Activated T-cell treated with anti-CD3 and anti-CD28 coated beads, Interleukin-2, amount 50 U/mL, for 72 hours (primary cell): ENCODE measurements at regions not wholly inside any gene's neighbourhood (a gene's known extent, or its start where the extent isn't known, plus 50 kb on each side); places are given as distances from the start of the nearest gene placed in this dataset.

Source experiments
- ATAC-seq, 2 donors: fragments of 150-1000 bp; cut with Tn5 transposase; replicated peaks in 1 of 2; 2 replicates each; pipeline ENCODE4 v1.10.0; 2021; ENCODE audit warnings: moderate library complexity in 2 of 2, mild to moderate bottlenecking in 1 of 2
- DNase-seq, 2 donors: peaks; one replicate each; pipeline ENCODE4 v3.0.0; 2021 to 2022; ENCODE audit warnings: mixed read lengths in 1 of 2
- H3K27ac Mint-ChIP-seq: one replicate; pipeline ENCODE4 v1.8.0; 2022; ENCODE audit warnings: mild to moderate bottlenecking, moderate library complexity, mixed read lengths
- H3K27me3 Mint-ChIP-seq: one replicate; pipeline ENCODE4 v1.8.0; 2022; ENCODE audit warnings: low read depth, mixed read lengths
- H3K36me3 Mint-ChIP-seq, 2 donors: one replicate each; pipeline ENCODE4 v1.8.0; 2022; ENCODE audit warnings: mixed read lengths in 2 of 2, mild to moderate bottlenecking in 1 of 2; ENCODE audit not compliant: insufficient read depth in 2 of 2
- H3K4me1 Mint-ChIP-seq: one replicate; pipeline ENCODE4 v1.8.0; 2022; ENCODE audit warnings: low read depth, mixed read lengths
- H3K4me3 Mint-ChIP-seq, 2 donors: one replicate each; pipeline ENCODE4 v1.8.0; 2022; ENCODE audit warnings: mild to moderate bottlenecking in 2 of 2, mixed read lengths in 2 of 2, moderate library complexity in 2 of 2
- H3K9me3 Mint-ChIP-seq, 2 donors: one replicate each; pipeline ENCODE4 v1.8.0; 2022; ENCODE audit warnings: mixed read lengths in 2 of 2

GRCh38 chr3:130621824-130622223 lies 104.8 kb downstream of the COL6A6 start:
- DNase-seq = no peak
- Mint-ChIP-seq H3K4me1 (no peaks in the 10 kb centered on the region), H3K9me3 (peaks cover 5 to 6% of the 10 kb centered on the region in 2 donors), H3K27me3 (peaks cover 17% of the 10 kb centered on the region), H3K4me3 (no peak overlapping the region), H3K27ac (no peak overlapping the region), H3K36me3 (no peaks in the 10 kb centered on the region)
- ATAC-seq = no peak

- Mint-ChIP-seq H3K27ac (no peak overlapping the region), H3K4me1 (no peaks in the 10 kb centered on the region), H3K4me3 (no peak overlapping the region), H3K27me3 (peaks cover 12% of the 10 kb centered on the region), H3K9me3 (peaks cover 5 to 6% of the 10 kb centered on the region in 2 donors), H3K36me3 (peaks cover 0 to 1% of the 10 kb centered on the region in 2 donors)
- DNase-seq (no peak), ATAC-seq (no peak)
Measured at GRCh38 chr3:130626049-130626448, 109.1 kb downstream of the COL6A6 start.

DNA sequence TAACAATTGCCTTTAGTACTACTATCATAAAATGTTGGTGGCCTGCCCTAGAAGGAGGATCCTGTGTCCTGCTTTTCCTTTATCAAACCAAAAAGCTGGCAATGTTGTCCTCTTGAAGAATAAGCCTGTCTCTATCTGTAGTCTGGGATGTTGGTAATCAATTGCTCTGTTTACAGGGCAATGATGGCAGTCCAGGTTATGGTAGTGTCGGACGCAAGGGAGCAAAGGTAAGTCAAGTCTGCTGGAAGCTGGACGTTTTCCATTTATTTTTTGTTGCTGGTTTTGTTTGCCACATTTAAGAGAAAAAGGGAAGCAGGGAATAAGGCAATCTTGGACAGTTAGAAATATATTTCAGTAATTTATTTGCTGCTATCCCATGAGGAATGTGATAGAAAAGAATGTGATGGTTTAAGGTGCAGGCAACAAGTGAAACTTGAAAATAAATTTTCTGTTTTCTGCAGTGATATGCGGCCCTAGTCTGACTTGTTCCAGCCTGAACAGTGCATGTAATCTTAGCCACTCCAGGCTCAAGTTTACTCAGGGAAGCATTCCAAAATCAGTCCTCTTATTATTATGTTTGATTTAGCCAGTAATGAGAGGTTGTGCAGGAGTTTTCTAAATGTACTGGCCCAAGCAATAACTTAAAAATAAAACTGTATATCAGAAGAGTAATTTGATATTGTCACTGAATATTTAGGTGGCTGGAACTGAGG lies 110.3 kb downstream of the COL6A6 start:
- Mint-ChIP-seq H3K4me3 (no peak overlapping the region), H3K9me3 (peaks cover 5 to 6% of the 10 kb centered on the region in 2 donors), H3K27ac (no peak overlapping the region), H3K27me3 (peaks cover 12% of the 10 kb centered on the region), H3K36me3 (peaks cover 0 to 1% of the 10 kb centered on the region in 2 donors), H3K4me1 (no peaks in the 10 kb centered on the region)
- DNase-seq = no peak
- no peak for ATAC-seq

GRCh38 chr3:130627882-130628281 lies 110.9 kb downstream of the COL6A6 start:
- Mint-ChIP-seq H3K9me3 (peaks cover 5 to 6% of the 10 kb centered on the region in 2 donors), H3K4me3 (no peak overlapping the region), H3K27me3 (peaks cover 12% of the 10 kb centered on the region), H3K36me3 (peaks cover 0 to 1% of the 10 kb centered on the region in 2 donors), H3K27ac (no peak overlapping the region), H3K4me1 (no peaks in the 10 kb centered on the region)
- no peak for ATAC-seq
- DNase-seq = no peak
